ENCODE measurements at regions not wholly inside any gene's neighbourhood (a gene's known extent, or its start where the extent isn't known, plus 50 kb on each side); places are given as distances from the start of the nearest gene placed in this dataset.
A peak's percentile ranks its signal among the peaks of the same experiment; 100 is the strongest.

DNA sequence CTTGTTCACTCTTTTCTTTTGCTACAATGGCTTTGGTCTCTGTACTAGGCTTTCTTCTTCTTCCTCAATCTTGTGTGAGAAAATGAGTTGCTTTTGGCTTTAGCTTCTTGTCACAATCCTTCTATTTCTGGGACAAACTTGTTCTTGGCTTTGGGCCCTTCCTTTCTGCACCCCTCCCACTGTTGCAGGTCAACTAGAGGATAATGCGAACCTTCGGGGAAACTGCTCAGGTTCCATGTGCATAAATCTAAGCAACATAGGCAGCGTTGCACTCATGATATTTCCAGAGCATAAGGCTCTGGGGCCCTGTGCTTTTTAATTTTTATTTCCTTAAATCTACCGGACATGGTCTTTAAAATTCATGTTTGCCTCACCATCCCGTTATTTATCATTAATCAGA is 89.8 kb upstream of the LRIG3 start:
- no peaks in the 10 kb centered on the region for H3K27me3 ChIP-seq (replicated peaks; ENCODE audit: insufficient read depth, low read depth, low read length, poor library complexity)
- ChIA-PET CTCF (no interaction called here), POLR2A (ENCODE audit: low non-redundant PET) (no interaction called here)
- H3K4me1 ChIP-seq (ENCODE audit: insufficient read depth, low read length, poor library complexity, severe bottlenecking), result no peaks in the 10 kb centered on the region
- intact Hi-C loops (cut with micrococcal nuclease; ENCODE audit: unreplicated experiment), result no loop called here
- no TSS peak for BruUV-seq (replicated peaks)
- TF ChIP-seq, protein P1, sequence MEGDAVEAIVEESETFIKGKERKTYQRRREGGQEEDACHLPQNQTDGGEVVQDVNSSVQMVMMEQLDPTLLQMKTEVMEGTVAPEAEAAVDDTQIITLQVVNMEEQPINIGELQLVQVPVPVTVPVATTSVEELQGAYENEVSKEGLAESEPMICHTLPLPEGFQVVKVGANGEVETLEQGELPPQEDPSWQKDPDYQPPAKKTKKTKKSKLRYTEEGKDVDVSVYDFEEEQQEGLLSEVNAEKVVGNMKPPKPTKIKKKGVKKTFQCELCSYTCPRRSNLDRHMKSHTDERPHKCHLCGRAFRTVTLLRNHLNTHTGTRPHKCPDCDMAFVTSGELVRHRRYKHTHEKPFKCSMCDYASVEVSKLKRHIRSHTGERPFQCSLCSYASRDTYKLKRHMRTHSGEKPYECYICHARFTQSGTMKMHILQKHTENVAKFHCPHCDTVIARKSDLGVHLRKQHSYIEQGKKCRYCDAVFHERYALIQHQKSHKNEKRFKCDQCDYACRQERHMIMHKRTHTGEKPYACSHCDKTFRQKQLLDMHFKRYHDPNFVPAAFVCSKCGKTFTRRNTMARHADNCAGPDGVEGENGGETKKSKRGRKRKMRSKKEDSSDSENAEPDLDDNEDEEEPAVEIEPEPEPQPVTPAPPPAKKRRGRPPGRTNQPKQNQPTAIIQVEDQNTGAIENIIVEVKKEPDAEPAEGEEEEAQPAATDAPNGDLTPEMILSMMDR (conservative IDR thresholded peaks at IDR 0.05; ENCODE audit: low read depth, low read length), result no peak
- TF ChIP-seq EZH2 (IDR thresholded peaks at IDR 0.05; ENCODE audit: borderline replicate concordance, low read depth, low read length, poor library complexity, severe bottlenecking), result no peak
- no peak overlapping the region for H3K27ac ChIP-seq (ENCODE audit: low read depth, low read length, poor library complexity, severe bottlenecking)
- H3K9me3 ChIP-seq (ENCODE audit: low read depth, low read length, poor library complexity, severe bottlenecking), result no peaks in the 10 kb centered on the region
- H3K36me3 ChIP-seq (ENCODE audit: insufficient read depth, low read length, poor library complexity, severe bottlenecking), result no peaks in the 10 kb centered on the region
- H3K4me3 ChIP-seq (ENCODE audit: low read depth, low read length, poor library complexity, severe bottlenecking), result no peak overlapping the region
- DNase-seq (ENCODE audit: low spot score), result no peak

DNA sequence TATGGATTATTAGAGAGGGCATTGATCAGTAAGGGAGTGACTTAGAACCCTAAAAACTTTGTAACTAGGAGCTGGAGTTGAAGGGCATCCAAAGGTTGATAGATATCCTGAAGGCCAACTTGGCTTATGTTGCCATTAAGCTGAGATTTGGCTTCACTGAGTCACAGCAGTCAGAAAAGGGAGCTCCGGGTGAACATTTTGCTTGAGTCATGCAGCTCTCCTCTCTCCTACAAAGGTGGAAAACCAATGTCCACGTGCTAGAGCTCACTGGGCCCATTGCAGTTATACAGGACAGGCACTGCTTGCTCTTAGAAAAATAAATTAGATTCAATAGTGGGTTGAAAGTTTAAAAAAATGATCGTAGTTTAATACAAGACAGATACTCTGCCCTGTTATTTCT is 87.3 kb upstream of the LRIG3 start:
- no peaks in the 10 kb centered on the region for H3K36me3 ChIP-seq (ENCODE audit: insufficient read depth, low read length, poor library complexity, severe bottlenecking)
- H3K27me3 ChIP-seq (replicated peaks; ENCODE audit: insufficient read depth, low read depth, low read length, poor library complexity), result no peaks in the 10 kb centered on the region
- H3K9me3 ChIP-seq (ENCODE audit: low read depth, low read length, poor library complexity, severe bottlenecking), result no peaks in the 10 kb centered on the region
- H3K27ac ChIP-seq (ENCODE audit: low read depth, low read length, poor library complexity, severe bottlenecking), result no peak overlapping the region
- intact Hi-C loops (cut with micrococcal nuclease; ENCODE audit: unreplicated experiment), result no loop called here
- no peaks in the 10 kb centered on the region for H3K4me1 ChIP-seq (ENCODE audit: insufficient read depth, low read length, poor library complexity, severe bottlenecking)
- CTCF ChIA-PET, result interaction anchor here (0.6 kb wide), 1 partner anchor 832 kb away, joined by 3 read pairs; no protein-coding TSS in a partner anchor
- POLR2A ChIA-PET (ENCODE audit: low non-redundant PET), result no interaction called here
- BruUV-seq (replicated peaks), result no TSS peak
- no peak for DNase-seq (ENCODE audit: low spot score)
- TF ChIP-seq, protein P1 (conservative IDR thresholded peaks at IDR 0.05; ENCODE audit: low read depth, low read length), result no peak
- TF ChIP-seq EZH2 (IDR thresholded peaks at IDR 0.05; ENCODE audit: borderline replicate concordance, low read depth, low read length, poor library complexity, severe bottlenecking), result no peak
- H3K4me3 ChIP-seq (ENCODE audit: low read depth, low read length, poor library complexity, severe bottlenecking), result no peak overlapping the region

DNA sequence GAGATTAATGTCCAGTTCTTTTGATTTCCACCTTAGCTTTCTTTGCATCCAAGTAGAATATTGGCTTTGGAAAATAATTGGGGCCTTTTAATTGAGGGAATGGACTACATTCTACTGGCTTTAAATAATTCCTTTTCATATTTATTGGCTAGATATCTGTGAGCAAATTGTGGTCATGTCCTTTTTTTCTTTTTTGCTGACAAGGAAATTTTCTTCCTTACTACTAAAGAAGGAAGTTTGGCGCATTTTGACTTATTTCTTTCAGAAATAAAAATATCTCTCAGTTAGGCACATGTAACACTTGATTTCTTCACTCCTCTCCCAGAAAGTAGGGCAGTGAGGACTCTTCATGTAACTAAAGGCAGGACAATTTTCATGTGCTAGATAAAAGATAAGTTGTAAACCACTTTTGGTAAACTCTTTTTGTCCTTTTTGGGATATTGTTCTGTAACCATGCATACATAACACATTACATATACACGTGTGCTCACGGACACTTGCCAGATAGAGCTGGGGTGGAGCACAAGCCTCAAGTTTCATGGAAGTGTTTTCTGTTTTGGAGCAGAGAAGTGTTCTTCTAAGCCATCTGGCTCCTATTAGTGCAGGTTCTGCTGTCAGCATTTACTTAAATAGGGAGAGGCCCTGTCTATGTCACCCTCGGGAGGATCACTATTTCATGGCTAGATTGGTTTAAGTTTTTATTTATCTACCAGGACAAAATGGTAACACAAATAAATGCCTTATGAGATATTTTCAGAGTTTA is 85.1 kb upstream of the LRIG3 start:
- H3K9me3 ChIP-seq (ENCODE audit: low read depth, low read length, poor library complexity, severe bottlenecking), result no peaks in the 10 kb centered on the region
- H3K36me3 ChIP-seq (ENCODE audit: insufficient read depth, low read length, poor library complexity, severe bottlenecking), result no peaks in the 10 kb centered on the region
- POLR2A ChIA-PET (ENCODE audit: low non-redundant PET), result no interaction called here
- no peaks in the 10 kb centered on the region for H3K4me1 ChIP-seq (ENCODE audit: insufficient read depth, low read length, poor library complexity, severe bottlenecking)
- DNase-seq (ENCODE audit: low spot score), result peak; percentile 7
- no TSS peak for BruUV-seq (replicated peaks)
- H3K27ac ChIP-seq (ENCODE audit: low read depth, low read length, poor library complexity, severe bottlenecking), result no peak overlapping the region
- CTCF ChIA-PET, result no interaction called here
- intact Hi-C loops (cut with micrococcal nuclease; ENCODE audit: unreplicated experiment), result no loop called here
- no peak overlapping the region for H3K4me3 ChIP-seq (ENCODE audit: low read depth, low read length, poor library complexity, severe bottlenecking)
- H3K27me3 ChIP-seq (replicated peaks; ENCODE audit: insufficient read depth, low read depth, low read length, poor library complexity), result no peaks in the 10 kb centered on the region
- TF ChIP-seq, protein P1 (conservative IDR thresholded peaks at IDR 0.05; ENCODE audit: low read depth, low read length), result no peak
- no peak for TF ChIP-seq EZH2 (IDR thresholded peaks at IDR 0.05; ENCODE audit: borderline replicate concordance, low read depth, low read length, poor library complexity, severe bottlenecking)
